ENCODE measurements at regions not wholly inside any gene's neighbourhood (a gene's known extent, or its start where the extent isn't known, plus 50 kb on each side); places are given as distances from the start of the nearest gene placed in this dataset.

DNA sequence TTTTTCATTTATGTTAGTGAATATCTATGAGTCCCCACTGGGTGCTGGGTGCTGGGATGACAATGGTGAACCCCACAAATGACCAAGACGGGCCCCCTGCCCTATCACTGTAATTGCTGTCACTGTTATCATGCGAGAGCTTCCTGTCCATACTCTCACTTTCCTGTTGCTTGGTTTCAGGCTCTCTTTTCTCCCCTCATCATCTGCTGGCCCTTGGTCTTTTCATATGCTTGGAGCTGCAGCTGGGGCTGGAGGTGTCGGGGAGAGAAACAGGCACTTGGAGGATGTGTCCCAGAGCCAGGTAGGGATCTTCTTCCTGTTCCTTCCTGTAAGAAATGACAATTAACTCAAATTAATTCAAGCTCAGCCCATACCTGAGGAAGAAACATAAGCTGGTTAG is 348.0 kb downstream of the PTPRU start:
- DNase-seq: no peak

DNA sequence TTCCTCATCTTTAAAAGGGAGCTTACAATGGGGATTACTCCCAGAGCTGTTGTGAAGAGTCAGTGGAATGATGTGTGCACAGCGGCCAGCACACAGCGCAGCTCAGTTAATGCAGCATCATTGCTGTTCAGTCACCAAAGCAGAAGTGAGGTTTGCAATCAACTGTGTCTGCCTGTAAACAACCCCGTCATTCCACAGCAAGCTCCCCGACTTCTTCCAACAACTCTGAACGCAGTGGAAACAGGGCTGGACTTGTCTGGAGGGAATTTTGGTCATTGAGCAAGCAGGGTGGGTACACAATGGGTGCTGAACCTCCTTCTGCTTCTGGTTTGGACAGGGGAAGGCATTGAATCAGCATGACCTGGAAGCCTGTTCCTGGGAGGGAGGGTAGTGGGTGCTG is 347.4 kb downstream of the PTPRU start:
- no peak for DNase-seq

DNA sequence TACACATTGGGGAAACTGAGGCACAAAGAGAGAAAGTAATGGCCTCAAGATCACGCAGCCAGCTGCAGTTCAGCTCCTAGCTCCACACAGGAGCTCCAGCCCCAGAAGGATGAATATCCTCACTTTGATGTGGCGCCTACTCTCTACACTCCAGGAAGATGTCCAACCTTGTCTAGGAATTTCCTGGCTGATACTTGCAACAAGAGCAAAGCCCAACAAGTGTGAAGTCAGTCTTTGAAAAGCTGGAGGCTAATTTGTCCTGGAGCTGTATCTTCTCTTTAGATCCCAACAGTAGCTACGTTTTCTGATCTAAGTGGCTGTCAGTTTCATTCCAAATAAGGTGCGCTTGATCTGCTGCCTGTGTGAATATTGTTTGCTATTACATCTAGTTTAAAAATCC is 344.9 kb downstream of the PTPRU start:
- no peak for DNase-seq

GRCh38 chr1:29579821-29580425 is 343.6 kb downstream of the PTPRU start:
- no peak for DNase-seq

DNA sequence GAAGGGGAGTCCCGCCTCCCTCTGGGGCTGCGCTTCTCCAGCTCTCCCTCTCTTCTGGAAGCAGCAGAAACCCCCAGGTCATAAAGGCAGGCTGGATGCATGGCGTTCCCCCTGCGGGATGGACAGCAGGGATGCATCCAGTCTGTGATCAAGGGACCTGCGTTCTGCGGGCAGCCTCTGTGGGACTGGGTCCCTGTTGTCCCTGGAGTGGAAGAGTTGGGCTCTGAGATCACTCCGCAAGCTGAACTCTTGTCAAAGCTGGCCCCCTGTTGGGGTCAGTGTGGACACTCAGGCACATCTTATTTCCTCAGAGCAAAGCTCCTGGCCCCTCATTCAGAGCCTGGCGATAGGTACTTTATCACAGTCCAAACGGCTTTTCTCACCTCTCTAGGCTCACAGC is 341.2 kb downstream of the PTPRU start:
- DNase-seq: no peak

GRCh38 chr1:29576510-29576909 is 340.2 kb downstream of the PTPRU start:
- DNase-seq: no peak

GRCh38 chr1:29575826-29576225 is 339.5 kb downstream of the PTPRU start:
- no peak for DNase-seq

- DNase-seq: no peak
Measured at GRCh38 chr1:29575277-29575676, 339.0 kb downstream of the PTPRU start.

GRCh38 chr1:29574871-29575270 is 338.5 kb downstream of the PTPRU start:
- DNase-seq: no peak

DNA sequence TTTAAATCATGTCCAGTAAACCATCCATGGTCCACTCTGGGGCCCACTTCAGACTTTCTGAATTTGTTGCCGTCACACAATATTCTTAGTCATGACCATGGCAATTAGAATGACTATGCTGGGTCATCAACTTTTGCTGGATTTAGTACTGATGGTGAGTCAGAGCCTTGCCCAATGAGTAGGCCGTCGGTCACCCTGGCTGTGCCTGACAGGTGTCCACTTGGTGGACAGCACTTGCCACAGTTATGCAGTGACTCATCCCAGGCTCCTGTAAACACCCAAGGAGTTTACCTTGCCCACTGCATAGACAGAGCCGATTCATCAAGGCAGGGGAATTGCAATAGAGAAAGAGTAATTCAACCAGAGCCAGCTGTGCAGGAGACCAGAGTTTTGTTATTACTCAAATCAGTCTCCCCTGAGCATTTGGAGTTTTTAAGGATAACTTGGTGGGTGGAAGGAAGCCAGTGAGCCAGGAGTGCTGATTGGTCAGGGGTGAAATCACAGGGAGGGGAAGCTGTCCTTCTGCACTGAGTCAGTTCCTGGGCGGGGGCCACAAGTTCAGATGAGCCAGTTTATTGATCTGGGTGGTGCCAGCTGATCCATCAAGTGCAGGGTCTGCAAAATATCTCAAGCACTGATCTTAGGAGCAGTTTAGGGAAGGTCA is 333.8 kb downstream of the PTPRU start:
- no peak for DNase-seq

- no peak for DNase-seq
Measured at GRCh38 chr1:29567257-29567656, 330.9 kb downstream of the PTPRU start.

DNA sequence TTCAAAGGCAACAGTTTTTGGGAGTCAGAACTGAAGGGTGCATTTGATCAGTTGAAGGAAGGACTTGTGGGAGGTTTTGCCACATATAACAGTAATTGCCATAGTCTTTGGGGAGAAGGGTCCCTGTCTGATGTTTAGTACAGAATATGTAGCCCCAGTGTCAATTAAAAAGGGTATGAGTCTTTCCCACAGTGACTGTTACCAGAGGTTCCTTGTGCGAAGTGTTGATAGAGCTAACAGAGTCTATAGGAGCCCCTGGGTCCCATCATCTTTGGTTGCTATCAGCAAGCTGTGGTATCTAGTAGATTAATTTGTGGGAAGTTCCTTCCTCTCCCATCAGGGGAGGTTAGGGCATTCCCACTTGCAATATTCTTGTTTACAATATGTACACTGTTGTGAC is 329.2 kb downstream of the PTPRU start:
- DNase-seq: no peak

DNA sequence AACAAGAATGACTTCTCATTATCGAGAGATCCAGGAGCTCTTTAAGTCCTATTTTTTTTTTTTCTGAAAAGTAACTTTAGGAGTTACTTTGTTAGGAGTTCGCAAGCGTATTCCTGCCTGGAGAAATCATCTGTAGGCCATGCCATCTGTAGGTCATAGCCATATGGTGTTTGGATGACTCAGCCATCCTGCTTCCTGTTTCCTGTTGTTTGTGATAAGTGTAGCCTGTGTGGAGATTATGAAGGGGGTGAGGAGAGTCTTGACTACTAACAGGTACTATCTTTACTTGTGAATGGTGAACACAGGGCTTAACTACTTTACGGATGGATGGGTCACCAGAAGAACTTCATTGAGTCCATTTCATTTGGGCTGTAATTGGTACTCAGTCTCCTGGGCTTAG is 327.2 kb downstream of the PTPRU start:
- no peak for DNase-seq

- no peak for DNase-seq
Measured at GRCh38 chr1:29563092-29563491, 326.8 kb downstream of the PTPRU start.

DNA sequence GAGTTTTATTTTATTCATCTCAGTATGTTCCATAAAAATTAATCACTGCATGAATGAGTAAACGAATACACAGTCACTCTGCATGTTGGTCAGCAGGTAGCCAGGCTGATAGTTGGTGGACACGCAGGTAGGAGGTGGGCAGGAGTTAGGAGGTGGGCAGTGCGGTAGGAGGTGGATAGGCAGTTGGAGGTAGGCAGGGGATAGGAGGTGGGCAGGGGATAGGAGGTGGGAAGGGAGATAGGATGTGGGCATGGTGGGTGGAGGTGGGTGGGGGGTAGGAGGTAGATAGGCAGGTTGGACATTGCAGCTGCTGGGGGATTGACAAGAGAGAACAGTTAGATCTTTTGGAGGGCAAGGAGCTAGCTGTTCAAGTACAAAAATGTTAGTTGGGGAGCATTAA is 322.7 kb downstream of the PTPRU start:
- DNase-seq: no peak

GRCh38 chr1:29557701-29558600 is 321.6 kb downstream of the PTPRU start:
- no peak for DNase-seq

DNA sequence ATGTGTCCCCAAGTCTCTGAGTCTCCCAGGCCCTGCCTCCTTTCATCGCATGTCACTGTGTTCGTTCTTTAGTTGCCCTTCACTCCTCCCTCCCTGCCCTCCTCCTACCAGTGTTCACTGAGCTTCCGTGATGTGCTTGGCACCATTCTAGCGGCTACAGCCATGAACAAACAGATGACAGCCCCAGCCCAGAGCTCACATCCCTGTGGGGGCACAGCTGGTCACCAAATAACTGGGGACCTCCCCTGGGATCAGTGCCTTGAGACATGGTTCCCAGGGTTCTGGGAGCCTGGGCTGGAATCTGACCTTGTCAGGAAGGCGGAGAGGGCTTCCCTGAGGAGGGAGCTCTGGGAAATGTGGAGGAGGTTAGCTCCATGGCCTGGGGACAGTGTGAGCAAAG is 320.7 kb downstream of the PTPRU start:
- DNase-seq: no peak

- no peak for DNase-seq
Measured at GRCh38 chr1:29556657-29557056, 320.3 kb downstream of the PTPRU start.

DNA sequence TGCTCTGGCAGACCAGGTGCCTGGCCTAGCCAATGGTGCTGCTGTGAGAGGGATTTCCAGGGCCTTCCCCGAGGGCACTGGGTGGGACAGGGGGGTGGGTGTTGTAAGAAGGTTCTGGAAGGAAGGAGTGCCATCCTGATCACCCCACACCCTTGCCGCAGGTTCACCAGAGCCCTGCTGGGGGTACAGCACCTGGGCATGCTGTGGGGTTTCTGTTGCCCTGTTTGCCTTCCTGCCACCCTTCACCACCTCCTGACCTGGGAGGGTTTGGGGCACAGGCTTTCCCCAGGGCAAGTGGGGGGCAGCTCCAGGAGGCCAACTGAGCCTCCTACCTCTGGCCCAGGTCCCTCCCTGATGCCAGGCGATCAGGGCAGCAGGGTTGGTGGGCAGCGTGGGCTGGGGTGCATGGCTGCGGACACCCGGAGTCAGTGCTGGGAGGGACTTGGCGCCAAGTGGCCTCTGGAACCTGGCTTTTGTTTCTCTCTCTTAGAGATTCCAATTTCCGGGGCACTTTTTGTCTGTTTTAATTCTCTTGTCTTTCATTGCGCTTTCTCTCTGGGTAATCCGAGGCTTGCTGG is 318.8 kb downstream of the PTPRU start:
- no peak for DNase-seq

DNA sequence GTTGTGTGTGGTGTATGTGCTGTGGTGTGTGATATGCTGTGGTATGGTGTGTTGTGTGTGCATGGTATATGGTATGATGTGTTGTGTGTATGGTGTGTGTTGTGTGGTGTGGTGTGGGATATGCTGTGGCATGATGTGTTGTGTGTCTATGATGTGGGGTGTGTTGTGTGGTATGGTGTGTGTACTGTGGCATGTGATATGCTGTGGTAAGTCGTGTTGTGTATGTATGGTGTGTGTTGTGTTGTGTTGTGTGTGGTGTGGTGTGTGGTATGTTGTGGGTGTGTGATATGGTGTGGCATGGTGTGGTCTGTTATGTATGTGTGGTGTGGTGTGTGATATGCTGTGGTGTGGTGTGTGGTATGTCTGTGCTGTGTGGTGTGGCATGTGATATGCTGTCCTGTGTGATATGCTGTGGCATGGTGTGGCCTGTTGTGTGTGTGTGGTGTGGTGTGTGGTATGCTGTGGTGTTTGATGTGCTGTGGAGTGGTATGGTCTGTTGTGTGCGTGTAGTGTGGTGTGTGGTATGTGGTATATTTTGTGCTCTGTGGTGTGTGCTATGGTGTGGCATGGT is 318.0 kb downstream of the PTPRU start:
- DNase-seq: no peak

- no peak for DNase-seq
Measured at GRCh38 chr1:29551123-29551936, 315.0 kb downstream of the PTPRU start.

DNA sequence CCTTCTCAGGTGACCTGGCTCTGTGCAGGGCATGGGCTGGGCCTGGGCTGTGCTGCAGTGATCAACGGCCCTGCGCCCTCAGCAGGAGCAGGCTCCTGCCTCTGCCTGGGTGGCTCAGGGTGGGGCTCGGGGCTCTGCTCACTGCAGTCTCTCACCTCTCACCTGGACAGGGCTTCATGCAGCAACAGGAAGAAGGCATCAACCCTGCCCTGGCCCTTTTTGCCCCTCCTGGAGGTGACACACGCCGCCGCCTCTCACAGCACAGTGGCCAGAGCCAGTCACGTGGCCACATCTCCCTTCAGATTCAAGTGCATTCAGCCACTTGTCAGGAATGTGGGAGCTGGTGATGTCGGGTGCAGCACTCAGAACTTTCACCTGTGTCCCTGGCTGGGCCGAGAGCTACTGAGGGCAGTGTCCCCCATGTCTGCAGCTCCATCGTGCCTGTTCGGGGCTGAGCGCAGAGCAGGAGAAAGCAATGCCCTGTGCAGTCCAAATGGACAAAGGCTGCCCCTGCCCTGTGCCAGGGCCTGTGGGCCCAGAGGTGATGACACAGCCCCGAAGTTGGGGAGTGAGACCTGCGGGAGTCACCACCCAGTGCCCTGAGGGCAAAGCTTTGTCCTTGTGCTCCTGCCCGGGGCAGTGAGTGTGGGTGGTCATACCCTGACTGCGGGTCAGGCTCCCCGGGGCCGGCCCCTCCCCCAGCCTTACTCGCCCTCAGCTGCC is 314.0 kb downstream of the PTPRU start:
- no peak for DNase-seq
